Panc1 (cell line): ENCODE measurements at regions not wholly inside any gene's neighbourhood (a gene's known extent, or its start where the extent isn't known, plus 50 kb on each side); places are given as distances from the start of the nearest gene placed in this dataset.

Experiments
- ATAC-seq: fragments of 200-7000 bp; cut with Tn5 transposase; 2 replicates; pipeline ENCODE4 v1.9.1; 2020; ENCODE audit warnings: mild to moderate bottlenecking, moderate library complexity
- BruUV-seq: library from RNA; stranded (reverse); fragments of 400-500 nt; replicated peaks from 2 replicates; lab custom pipeline; 2021; lab: Mats Ljungman, UMichigan
- CTCF ChIA-PET: fragments of 300-600 bp; sonication (Branson Sonifier 250); formaldehyde crosslinking; loops from one replicate; lab custom pipeline; 2022; ENCODE audit warnings: antibody characterized with exemption; lab: Charles Lee
- POLR2A ChIA-PET: fragments of 300-600 bp; sonication (Branson Sonifier 250); formaldehyde crosslinking; loops from one replicate; lab custom pipeline; 2022; ENCODE audit warnings: antibody characterized with exemption; lab: Charles Lee
- DNase-seq: peaks from one replicate; pipeline ENCODE4 v3.0.0-alpha.2; 2010; ENCODE audit warnings: low read depth, low spot score
- H3K27ac ChIP-seq: 2 replicates; pipeline ENCODE4 v1.5.1; 2011; ENCODE audit warnings: mild to moderate bottlenecking, low read length, inconsistent platforms
- H3K27me3 ChIP-seq: fragments of 200-500 bp; sonication (Bioruptor generic); 2 replicates; pipeline ENCODE4 v1.6.0; 2014; ENCODE audit warnings: low read length, inconsistent platforms; ENCODE audit not compliant: control insufficient read depth, insufficient read depth
- H3K36me3 ChIP-seq: fragments of 200-500 bp; sonication (Bioruptor generic); 2 replicates; pipeline ENCODE4 v1.5.1; 2014; ENCODE audit warnings: inconsistent platforms, mild to moderate bottlenecking, low read length, moderate library complexity; ENCODE audit not compliant: control insufficient read depth, insufficient read depth
- H3K4me1 ChIP-seq: 2 replicates; pipeline ENCODE4 v1.5.1; 2011; ENCODE audit warnings: inconsistent platforms, mild to moderate bottlenecking, low read length, moderate library complexity; ENCODE audit not compliant: control insufficient read depth, insufficient read depth
- H3K4me3 ChIP-seq, 2 experiments: 2 replicates each; pipeline ENCODE4 v1.5.1; 2011 to 2012; ENCODE audit warnings: low read depth in 2 of 2, low read length in 2 of 2, mild to moderate bottlenecking in 2 of 2, inconsistent platforms in 1 of 2, moderate library complexity in 1 of 2
- H3K9me3 ChIP-seq: fragments of 200-500 bp; sonication (Bioruptor generic); 2 replicates; pipeline ENCODE4 v1.5.1; 2014; ENCODE audit warnings: low read depth, mild to moderate bottlenecking, inconsistent platforms, low read length, moderate library complexity; ENCODE audit not compliant: control insufficient read depth, insufficient read depth
- CTCF ChIP-seq: fragments of 450-650 bp; IDR thresholded peaks from 2 replicates; pipeline ENCODE4 v1.5.1; 2017; ENCODE audit warnings: mild to moderate bottlenecking
- POLR2AphosphoS5 ChIP-seq: IDR thresholded peaks from 2 replicates; pipeline ENCODE4 v1.6.1; 2012; ENCODE audit warnings: mild to moderate bottlenecking, low read depth, low read length, moderate library complexity
- REST ChIP-seq, 2 experiments: IDR thresholded peaks; 2 replicates each; pipeline ENCODE4 v1.6.1; 2011 to 2012; ENCODE audit warnings: low read depth in 2 of 2, control low read depth in 1 of 2, low read length in 1 of 2, mild to moderate bottlenecking in 1 of 2, moderate library complexity in 1 of 2; ENCODE audit not compliant: insufficient read depth in 1 of 2
- SIN3A ChIP-seq: IDR thresholded peaks from 2 replicates; pipeline ENCODE4 v1.6.1; 2012; ENCODE audit warnings: low read depth, mild to moderate bottlenecking, low read length, moderate library complexity, borderline replicate concordance; ENCODE audit not compliant: insufficient read depth
- TCF7L2 ChIP-seq: IDR thresholded peaks from 2 replicates; pipeline ENCODE4 v1.6.1; 2011; ENCODE audit warnings: mild to moderate bottlenecking, low read depth, low read length, inconsistent platforms
- in situ Hi-C: cut with HindIII; loops from 2 replicates; pipeline ENCODE4 v1.10.0; 2016; ENCODE audit warnings: low sequenced_read_pairs, low pct_unique_long_range_greater_than_20kb
- intact Hi-C: fragments of 100-400 bp; cut with micrococcal nuclease; formaldehyde crosslinking; loops from one replicate; pipeline ENCODE4 v1.10.0; 2022; ENCODE audit not compliant: unreplicated experiment

- no peaks in the 10 kb centered on the region for H3K9me3 ChIP-seq
- H3K4me3 ChIP-seq, result no peak overlapping the region
- ATAC-seq (no peak), DNase-seq (no peak)
- no TSS peak for BruUV-seq
- TF ChIP-seq TCF7L2, result no peak
- no peaks in the 10 kb centered on the region for H3K4me1 ChIP-seq
- in situ Hi-C loops (no loop called here), intact Hi-C loops (no loop called here)
- H3K27ac ChIP-seq, result no peak overlapping the region
- H3K36me3 ChIP-seq, result no peaks in the 10 kb centered on the region
- CTCF ChIA-PET, result no interaction called here
- H3K27me3 ChIP-seq, result peaks cover 7% of the 10 kb centered on the region
- POLR2A ChIA-PET, result interaction anchor here (0.7 kb wide), 1 partner anchor 1088 kb away, joined by 3 read pairs; no protein-coding TSS in a partner anchor
Observed at GRCh38 chr6:170206851-170207431, 83.9 kb downstream of the DLL1 start.

- DNase-seq (no peak), ATAC-seq (no peak)
- in situ Hi-C loops, result no loop called here
- Histone ChIP-seq H3K36me3 (no peaks in the 10 kb centered on the region), H3K27ac (no peak overlapping the region), H3K4me3 (no peak overlapping the region), H3K27me3 (peaks cover 7% of the 10 kb centered on the region), H3K4me1 (no peaks in the 10 kb centered on the region), H3K9me3 (no peaks in the 10 kb centered on the region)
- intact Hi-C loops, result no loop called here
- CTCF ChIA-PET, result no interaction called here
- POLR2A ChIA-PET, result no interaction called here
- no TSS peak for BruUV-seq
- TF ChIP-seq TCF7L2 (no peak), SIN3A (no peak), POLR2AphosphoS5 (no peak), REST (IDR thresholded peaks at IDR 0.05; ENCODE audit: insufficient read depth in 1 of 2, low read depth in 2 of 2, low read length in 1 of 2) (no peak), CTCF (no peak)
Observed at GRCh38 chr6:170206317-170206621, 84.6 kb downstream of the DLL1 start.

GRCh38 chr6:170205534-170206316 is 85.2 kb downstream of the DLL1 start:
- BruUV-seq, result no TSS peak
- no peak overlapping the region for H3K27ac ChIP-seq
- H3K4me1 ChIP-seq, result no peaks in the 10 kb centered on the region
- in situ Hi-C loops (no loop called here), intact Hi-C loops (no loop called here)
- no peak for ATAC-seq
- DNase-seq, result no peak
- H3K4me3 ChIP-seq, result no peak overlapping the region
- no peaks in the 10 kb centered on the region for H3K36me3 ChIP-seq
- H3K27me3 ChIP-seq, result peaks cover 6% of the 10 kb centered on the region
- POLR2A ChIA-PET, result no interaction called here
- CTCF ChIA-PET, result no interaction called here
- TF ChIP-seq CTCF, result no peak
- no peak for TF ChIP-seq TCF7L2
- TF ChIP-seq SIN3A, result no peak
- no peaks in the 10 kb centered on the region for H3K9me3 ChIP-seq
